GM23338 (cell line): ENCODE measurements at regions not wholly inside any gene's neighbourhood (a gene's known extent, or its start where the extent isn't known, plus 50 kb on each side); places are given as distances from the start of the nearest gene placed in this dataset.

Experiments used
- ATAC-seq: fragments of 200-7000 bp; cut with Tn5 transposase; 3 replicates; pipeline ENCODE4 v1.9.1; 2020
- DNase-seq: peaks from one replicate; pipeline ENCODE4 v3.0.0-alpha.2; 2015; ENCODE audit warnings: low spot score
- H2AFZ ChIP-seq: fragments of 200-600 bp; sonication (generic); 2 replicates; pipeline ENCODE4 v1.8.0; 2016; ENCODE audit warnings: antibody characterized with exemption, mild to moderate bottlenecking, moderate library complexity
- H3F3A ChIP-seq: fragments of 200-600 bp; sonication (generic); replicated peaks from 2 replicates; pipeline ENCODE4 v1.8.0; 2017; ENCODE audit warnings: antibody characterized with exemption, mixed run types, low read depth
- H3K27ac ChIP-seq: fragments of 200-600 bp; sonication (generic); 2 replicates; pipeline ENCODE4 v1.6.1; 2016; ENCODE audit warnings: low read depth
- H3K27me3 ChIP-seq: fragments of 200-600 bp; sonication (generic); 2 replicates; pipeline ENCODE4 v1.8.0; 2016; ENCODE audit warnings: mild to moderate bottlenecking, mixed run types, moderate library complexity; ENCODE audit not compliant: insufficient read depth
- H3K36me3 ChIP-seq: fragments of 200-600 bp; sonication (generic); 2 replicates; pipeline ENCODE4 v1.8.0; 2016; ENCODE audit warnings: mild to moderate bottlenecking; ENCODE audit not compliant: insufficient read depth
- H3K4me1 ChIP-seq: fragments of 200-600 bp; sonication (generic); 2 replicates; pipeline ENCODE4 v1.8.0; 2016; ENCODE audit warnings: mild to moderate bottlenecking, moderate library complexity; ENCODE audit not compliant: insufficient read depth
- H3K4me2 ChIP-seq: fragments of 200-600 bp; sonication (generic); 2 replicates; pipeline ENCODE4 v1.7.1; 2017; ENCODE audit warnings: mixed run types
- H3K4me3 ChIP-seq: fragments of 200-600 bp; sonication (generic); 2 replicates; pipeline ENCODE4 v1.6.1; 2016; ENCODE audit warnings: mixed run types
- H3K79me2 ChIP-seq: fragments of 200-600 bp; sonication (generic); replicated peaks from 2 replicates; pipeline ENCODE4 v1.8.0; 2017; ENCODE audit warnings: mild to moderate bottlenecking; ENCODE audit not compliant: insufficient read depth
- H3K9me2 ChIP-seq: fragments of 200-600 bp; sonication (generic); 2 replicates; pipeline ENCODE4 v1.8.0; 2017; ENCODE audit not compliant: insufficient read depth
- H4K20me1 ChIP-seq: fragments of 200-600 bp; sonication (generic); replicated peaks from 2 replicates; pipeline ENCODE4 v1.8.0; 2017; ENCODE audit warnings: mild to moderate bottlenecking; ENCODE audit not compliant: insufficient read depth
- H3K27ac Mint-ChIP-seq: 2 replicates; pipeline ENCODE4 v1.8.0; 2020; ENCODE audit warnings: inconsistent platforms, mild to moderate bottlenecking, moderate library complexity, mixed read lengths
- H3K27me3 Mint-ChIP-seq: 3 replicates; pipeline ENCODE4 v1.8.0; 2022; ENCODE audit warnings: low read depth, mild to moderate bottlenecking, moderate library complexity, mixed read lengths, inconsistent platforms; ENCODE audit not compliant: insufficient read depth, poor library complexity
- H3K36me3 Mint-ChIP-seq: 3 replicates; pipeline ENCODE4 v1.8.0; 2021; ENCODE audit warnings: low read depth, mild to moderate bottlenecking, inconsistent platforms, moderate library complexity, mixed read lengths
- H3K4me1 Mint-ChIP-seq: 3 replicates; pipeline ENCODE4 v1.8.0; 2020; ENCODE audit warnings: mild to moderate bottlenecking, inconsistent platforms, mixed read lengths
- H3K4me3 Mint-ChIP-seq: 3 replicates; pipeline ENCODE4 v1.8.0; 2021; ENCODE audit warnings: moderate library complexity, mild to moderate bottlenecking, inconsistent platforms, mixed read lengths
- H3K9me3 Mint-ChIP-seq: 3 replicates; pipeline ENCODE4 v1.8.0; 2020; ENCODE audit warnings: moderate library complexity, mild to moderate bottlenecking, inconsistent platforms, mixed read lengths
- CREB1 ChIP-seq: fragments of 250-450 bp; sonication (Bioruptor Pico); IDR thresholded peaks from 2 replicates; pipeline ENCODE4 v1.5.0; 2020; ENCODE audit warnings: low read depth, mild to moderate bottlenecking, moderate library complexity
- EZH2 ChIP-seq: fragments of 200-600 bp; sonication (generic); IDR thresholded peaks from one replicate; pipeline ENCODE4 v1.8.0; 2017; ENCODE audit warnings: antibody characterized with exemption, mild to moderate bottlenecking, low read depth; ENCODE audit not compliant: unreplicated experiment
- EZH2phosphoT487 ChIP-seq: fragments of 200-600 bp; sonication (generic); IDR thresholded peaks from one replicate; pipeline ENCODE4 v1.8.1; 2018; ENCODE audit warnings: antibody characterized with exemption; ENCODE audit not compliant: unreplicated experiment
- JUNB ChIP-seq: IDR thresholded peaks from one replicate; pipeline ENCODE4 v1.6.1; 2016; ENCODE audit warnings: antibody characterized with exemption; ENCODE audit not compliant: unreplicated experiment
- NANOG ChIP-seq: IDR thresholded peaks from 2 replicates; pipeline ENCODE4 v1.6.1; 2016; ENCODE audit warnings: antibody characterized with exemption, borderline replicate concordance
- POLR2AphosphoS5 ChIP-seq: IDR thresholded peaks from 2 replicates; pipeline ENCODE4 v1.6.1; 2016; ENCODE audit warnings: antibody characterized with exemption, low read depth
- STAT1 ChIP-seq: IDR thresholded peaks from one replicate; pipeline ENCODE4 v1.6.1; 2016; ENCODE audit warnings: antibody characterized with exemption; ENCODE audit not compliant: unreplicated experiment
- ZNF331 ChIP-seq: fragments of 250-450 bp; sonication (Bioruptor Pico); IDR thresholded peaks from 2 replicates; pipeline ENCODE4 v1.5.0; 2020; ENCODE audit warnings: low read depth, mild to moderate bottlenecking, moderate library complexity
- ZNF462 ChIP-seq: fragments of 250-450 bp; sonication (Bioruptor Pico); IDR thresholded peaks from 2 replicates; pipeline ENCODE4 v1.5.0; 2020; ENCODE audit warnings: mild to moderate bottlenecking, moderate library complexity
- TF ChIP-seq, protein P1 (sequence below): IDR thresholded peaks from 2 replicates; pipeline ENCODE4 v1.6.1; 2016; ENCODE audit warnings: antibody characterized with exemption

- Histone ChIP-seq H2AFZ (0 out of 2 replicates have a peak overlapping the region, but pooled peaks have one; percentile 32), H3K9me2 (no peaks in the 10 kb centered on the region), H3K79me2 (no peaks in the 10 kb centered on the region), H3K4me2 (no peak overlapping the region), H3K36me3 (no peaks in the 10 kb centered on the region), H3K4me1 (no peaks in the 10 kb centered on the region), H3K27ac (no peak overlapping the region), H3F3A (no peaks in the 10 kb centered on the region), H4K20me1 (no peaks in the 10 kb centered on the region), H3K4me3 (no peak overlapping the region), H3K27me3 (no peaks in the 10 kb centered on the region)
- Mint-ChIP-seq H3K9me3 (no peaks in the 10 kb centered on the region), H3K36me3 (no peaks in the 10 kb centered on the region), H3K27ac (no peak overlapping the region), H3K4me3 (no peak overlapping the region), H3K27me3 (no peaks in the 10 kb centered on the region), H3K4me1 (peaks cover 9% of the 10 kb centered on the region)
- no peak for DNase-seq
- TF ChIP-seq STAT1 (no peak), JUNB (no peak), POLR2AphosphoS5 (no peak), NANOG (no peak), CREB1 (CRISPR knock-in tag) (no peak), EZH2phosphoT487 (no peak)
- TF ChIP-seq, protein P1, sequence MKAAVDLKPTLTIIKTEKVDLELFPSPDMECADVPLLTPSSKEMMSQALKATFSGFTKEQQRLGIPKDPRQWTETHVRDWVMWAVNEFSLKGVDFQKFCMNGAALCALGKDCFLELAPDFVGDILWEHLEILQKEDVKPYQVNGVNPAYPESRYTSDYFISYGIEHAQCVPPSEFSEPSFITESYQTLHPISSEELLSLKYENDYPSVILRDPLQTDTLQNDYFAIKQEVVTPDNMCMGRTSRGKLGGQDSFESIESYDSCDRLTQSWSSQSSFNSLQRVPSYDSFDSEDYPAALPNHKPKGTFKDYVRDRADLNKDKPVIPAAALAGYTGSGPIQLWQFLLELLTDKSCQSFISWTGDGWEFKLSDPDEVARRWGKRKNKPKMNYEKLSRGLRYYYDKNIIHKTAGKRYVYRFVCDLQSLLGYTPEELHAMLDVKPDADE, result no peak
- no peak for ATAC-seq
Measured at GRCh38 chr7:3215624-3216585, 85.1 kb upstream of the SDK1 start.

DNA sequence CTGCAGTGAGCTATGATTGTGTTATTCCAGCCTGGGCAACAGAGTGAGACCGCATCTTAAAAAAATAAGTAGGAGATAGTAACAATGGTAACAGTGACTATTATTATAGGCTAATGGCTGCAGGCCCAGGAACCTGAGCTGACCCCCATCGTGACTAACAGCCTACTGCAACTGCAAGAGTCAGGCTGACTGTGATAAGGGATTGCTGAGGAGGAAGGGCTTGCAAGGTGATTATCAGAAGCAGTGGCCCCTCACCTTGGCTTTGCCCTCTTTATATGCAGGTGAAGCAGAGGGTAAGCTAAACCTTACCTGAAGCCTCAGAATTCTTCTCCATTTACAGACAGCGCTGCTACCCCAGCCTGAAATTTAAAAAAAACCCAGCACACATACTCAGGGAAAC is 83.9 kb upstream of the SDK1 start:
- H3K4me2 ChIP-seq, result no peak overlapping the region
- no peaks in the 10 kb centered on the region for H3K4me1 ChIP-seq
- H4K20me1 ChIP-seq, result no peaks in the 10 kb centered on the region
- H3K9me2 ChIP-seq, result no peaks in the 10 kb centered on the region
- H3F3A ChIP-seq, result no peaks in the 10 kb centered on the region
- no peaks in the 10 kb centered on the region for H3K36me3 ChIP-seq
- H3K4me3 Mint-ChIP-seq, result no peak overlapping the region
- peaks cover 9% of the 10 kb centered on the region for H3K4me1 Mint-ChIP-seq
- H3K27ac ChIP-seq, result no peak overlapping the region
- no peak for ATAC-seq
- no peaks in the 10 kb centered on the region for H3K27me3 ChIP-seq
- no peak for DNase-seq
- H3K27ac Mint-ChIP-seq, result no peak overlapping the region
- no peaks in the 10 kb centered on the region for H3K9me3 Mint-ChIP-seq
- H3K27me3 Mint-ChIP-seq, result no peaks in the 10 kb centered on the region
- H3K79me2 ChIP-seq, result no peaks in the 10 kb centered on the region
- H2AFZ ChIP-seq, result no peak overlapping the region
- H3K4me3 ChIP-seq, result no peak overlapping the region
- no peaks in the 10 kb centered on the region for H3K36me3 Mint-ChIP-seq
- TF ChIP-seq STAT1 (no peak), ZNF331 (no peak), EZH2 (no peak), ZNF462 (CRISPR knock-in tag) (no peak)
- TF ChIP-seq, protein P1, result no peak
